GM12878 (cell line): ENCODE measurements at regions not wholly inside any gene's neighbourhood (a gene's known extent, or its start where the extent isn't known, plus 50 kb on each side); places are given as distances from the start of the nearest gene placed in this dataset.

ENCODE experiments used
- ATF2 ChIP-seq: IDR thresholded peaks from 2 replicates; pipeline ENCODE4 v1.6.1; 2012; ENCODE audit warnings: low read length, inconsistent platforms
- BCL11A ChIP-seq: IDR thresholded peaks from 2 replicates; pipeline ENCODE4 v1.6.1; 2011; ENCODE audit warnings: low read depth, low read length
- BCL3 ChIP-seq: IDR thresholded peaks from 2 replicates; pipeline ENCODE4 v1.6.1; 2011; ENCODE audit warnings: borderline replicate concordance, low read depth, mild to moderate bottlenecking, moderate library complexity, low read length; ENCODE audit not compliant: insufficient read depth, poor library complexity, severe bottlenecking
- CEBPB ChIP-seq, 2 experiments: fragments of 150-350 bp in 1 of 2; IDR thresholded peaks; 2 replicates each; pipeline ENCODE4 v1.6.1; 2012 to 2014; ENCODE audit warnings: low read depth in 2 of 2, low read length in 2 of 2, borderline replicate concordance in 1 of 2, inconsistent platforms in 1 of 2
- CREB1 ChIP-seq: IDR thresholded peaks from 2 replicates; pipeline ENCODE4 v1.6.1; 2012; ENCODE audit warnings: low read depth, mild to moderate bottlenecking, inconsistent platforms
- DPF2 ChIP-seq: fragments of 450-650 bp; IDR thresholded peaks from 2 replicates; pipeline ENCODE4 v1.6.1; 2017; ENCODE audit warnings: mild to moderate bottlenecking
- EED ChIP-seq: sonication (generic); IDR thresholded peaks from 2 replicates; pipeline ENCODE4 v1.6.1; 2016; ENCODE audit warnings: antibody characterized with exemption, low read depth
- ETV6 ChIP-seq, 2 experiments: fragments of 450-650 bp in 1 of 2; IDR thresholded peaks in 1 of 2; conservative IDR thresholded peaks in 1 of 2; 2 replicates each; pipeline ENCODE4 v1.6.1; 2014; ENCODE audit warnings: antibody characterized with exemption in 1 of 2, borderline replicate concordance in 1 of 2, low read depth in 1 of 2, mild to moderate bottlenecking in 1 of 2, moderate library complexity in 1 of 2
- IKZF1 ChIP-seq: fragments of 450-650 bp; conservative IDR thresholded peaks from 2 replicates; pipeline ENCODE4 v1.6.1; 2017; ENCODE audit warnings: antibody characterized with exemption, mild to moderate bottlenecking
- IKZF2 ChIP-seq, 2 experiments: fragments of 450-650 bp; IDR thresholded peaks; 2 replicates each; pipeline ENCODE4 v1.6.1; 2017; ENCODE audit warnings: mild to moderate bottlenecking in 2 of 2, moderate library complexity in 2 of 2
- MTA3 ChIP-seq: IDR thresholded peaks from 2 replicates; pipeline ENCODE4 v1.6.1; 2012; ENCODE audit warnings: low read length, inconsistent platforms, borderline replicate concordance
- NFIC ChIP-seq: IDR thresholded peaks from 2 replicates; pipeline ENCODE4 v1.6.1; 2012; ENCODE audit warnings: low read depth, mild to moderate bottlenecking, inconsistent platforms, low read length, moderate library complexity
- NR2C1 ChIP-seq: fragments of 450-650 bp; IDR thresholded peaks from 2 replicates; pipeline ENCODE4 v1.6.1; 2017; ENCODE audit warnings: antibody characterized with exemption, mild to moderate bottlenecking, moderate library complexity
- PML ChIP-seq: IDR thresholded peaks from 2 replicates; pipeline ENCODE4 v1.6.1; 2012; ENCODE audit warnings: low read length, inconsistent platforms
- SMAD5 ChIP-seq: IDR thresholded peaks from 2 replicates; pipeline ENCODE4 v1.6.1; 2016; ENCODE audit warnings: antibody characterized with exemption, low read depth
- TAF1 ChIP-seq: IDR thresholded peaks from 2 replicates; pipeline ENCODE4 v1.6.1; 2011; ENCODE audit warnings: mild to moderate bottlenecking, low read depth, low read length, borderline replicate concordance

- TF ChIP-seq ATF2 (peak; percentile 80; the same call in 1 of the 2 replicates), ETV6 (conservative IDR thresholded peaks at IDR 0.05 in 1 of 2, IDR thresholded peaks at IDR 0.05 in 1 of 2; ENCODE audit: borderline replicate concordance in 1 of 2, low read depth in 1 of 2) (peak in 1 of 2 experiments; percentile 74; a peak in 2 of 4 replicates), SMAD5 (no peak), EED (peak; percentile 95), DPF2 (peak; percentile 38; the same call in 1 of the 2 replicates), PML (peak; percentile 53; the same call in 1 of the 2 replicates), BCL11A (peak; percentile 72; the same call in 1 of the 2 replicates), IKZF2 (IDR thresholded peaks at IDR 0.05) (peak; percentile 41 to 52; a peak in 2 of 4 replicates), BCL3 (peak; percentile 99), NFIC (peak; percentile 97; the same call in 1 of the 2 replicates), CREB1 (peak; percentile 66; the same call in 1 of the 2 replicates), TAF1 (no peak), MTA3 (0 out of 2 replicates have a peak, but pooled peaks have one; percentile 65), NR2C1 (no peak), CEBPB (IDR thresholded peaks at IDR 0.05; ENCODE audit: borderline replicate concordance in 1 of 2, low read depth in 2 of 2, low read length in 2 of 2) (peak in 1 of 2 experiments; percentile 52; a peak in 1 of 4 replicates), IKZF1 (peak; percentile 42; the same call in 1 of the 2 replicates)
Observed at GRCh38 chr12:24719293-24719721, 229.6 kb downstream of the BCAT1 start (continued).
